ENCODE measurements at regions not wholly inside any gene's neighbourhood (a gene's known extent, or its start where the extent isn't known, plus 50 kb on each side); places are given as distances from the start of the nearest gene placed in this dataset.

- no peak for DNase-seq
Observed at GRCh38 chr1:38277646-38278045, 231.1 kb upstream of the POU3F1 start.

- no peak for DNase-seq
Observed at GRCh38 chr1:38275960-38276359, 229.4 kb upstream of the POU3F1 start.

- DNase-seq, result no peak
Observed at GRCh38 chr1:38274974-38275373, 228.4 kb upstream of the POU3F1 start.

GRCh38 chr1:38273196-38273804 lies 226.7 kb upstream of the POU3F1 start:
- DNase-seq, result no peak

- no peak for DNase-seq
Observed at GRCh38 chr1:38272515-38272914, 225.9 kb upstream of the POU3F1 start.

GRCh38 chr1:38270849-38271633 lies 224.4 kb upstream of the POU3F1 start:
- no peak for DNase-seq

GRCh38 chr1:38269923-38270848 lies 223.6 kb upstream of the POU3F1 start:
- no peak for DNase-seq

GRCh38 chr1:38268226-38268625 lies 221.6 kb upstream of the POU3F1 start:
- DNase-seq, result no peak

GRCh38 chr1:38267037-38268036 lies 220.7 kb upstream of the POU3F1 start:
- no peak for DNase-seq

- no peak for DNase-seq
Observed at GRCh38 chr1:38266197-38266520, 219.6 kb upstream of the POU3F1 start.

- DNase-seq, result no peak
Observed at GRCh38 chr1:38265293-38266196, 219.0 kb upstream of the POU3F1 start.

GRCh38 chr1:38263438-38263837 lies 216.8 kb upstream of the POU3F1 start:
- DNase-seq, result no peak

GRCh38 chr1:38261574-38261973 lies 215.0 kb upstream of the POU3F1 start:
- no peak for DNase-seq

- no peak for DNase-seq
Observed at GRCh38 chr1:38258085-38258627, 211.6 kb upstream of the POU3F1 start.

GRCh38 chr1:38257374-38257773 lies 210.8 kb upstream of the POU3F1 start:
- no peak for DNase-seq

GRCh38 chr1:38256072-38256471 lies 209.5 kb upstream of the POU3F1 start:
- DNase-seq, result no peak

GRCh38 chr1:38253314-38253713 lies 206.7 kb upstream of the POU3F1 start:
- DNase-seq, result no peak

- DNase-seq, result no peak
Observed at GRCh38 chr1:38250356-38250755, 203.8 kb upstream of the POU3F1 start.

- DNase-seq, result no peak
Observed at GRCh38 chr1:38249001-38249400, 202.4 kb upstream of the POU3F1 start.

- no peak for DNase-seq
Observed at GRCh38 chr1:38246955-38247952, 200.7 kb upstream of the POU3F1 start.
